NCI-H510A (cell line): ENCODE measurements at regions not wholly inside any gene's neighbourhood (a gene's known extent, or its start where the extent isn't known, plus 50 kb on each side); places are given as distances from the start of the nearest gene placed in this dataset.
"Not testable (repeated sequence)": the region's sequence is repeated elsewhere in the genome, so short reads cannot be mapped to it uniquely, and the experiment has no call there.

Experiments used
- DNase-seq: peaks from one replicate; lab custom pipeline; 2025; lab: John Stamatoyannopoulos, UW

DNA sequence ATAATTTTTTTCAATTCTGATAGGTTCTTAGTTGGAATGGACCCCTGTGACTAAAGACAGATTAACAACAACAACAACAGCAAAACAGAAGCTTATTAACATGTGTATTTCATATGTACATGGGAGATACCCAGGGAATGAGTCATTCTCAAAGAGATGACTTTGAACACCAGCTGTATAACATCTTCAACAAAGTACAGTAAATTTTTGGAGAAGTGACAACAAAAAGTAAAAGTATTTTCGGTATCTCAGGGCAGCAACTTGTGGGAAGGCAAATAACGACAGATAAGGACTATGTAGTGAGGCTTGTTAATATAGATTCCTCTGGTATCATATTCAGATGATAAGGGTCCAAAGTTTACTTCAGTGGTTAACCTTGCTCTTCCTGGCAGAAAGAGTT, 573.4 kb upstream of the RAG2 start:
- DNase-seq, result no peak

GRCh38 chr11:37170311-37170710, 572.3 kb upstream of the RAG2 start:
- no peak for DNase-seq

- not testable (repeated sequence) for DNase-seq
These were observed 547.4 kb upstream of the RAG2 start for GRCh38 chr11:37145434-37145833.

GRCh38 chr11:37142591-37142990, 544.6 kb upstream of the RAG2 start:
- DNase-seq, result no peak

DNA sequence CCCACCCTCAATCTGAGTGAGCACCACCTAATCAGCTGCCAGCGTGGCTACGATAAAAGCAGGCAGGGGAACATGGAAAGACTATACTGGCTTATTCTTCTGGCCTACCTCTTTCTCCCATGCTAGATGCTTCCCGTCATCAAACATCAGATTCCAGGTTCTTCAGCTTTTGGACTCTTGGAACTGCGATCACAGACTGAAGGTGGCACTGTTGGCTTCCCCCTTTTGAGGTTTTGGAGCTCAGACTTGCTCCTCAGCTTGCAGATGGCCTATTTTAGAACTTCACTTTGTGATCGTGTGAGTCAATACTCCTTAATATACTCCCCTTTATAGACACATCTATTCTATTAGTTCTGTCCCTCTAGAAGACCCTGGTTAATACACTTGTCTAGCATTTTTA, 543.7 kb upstream of the RAG2 start:
- DNase-seq, result no peak

GRCh38 chr11:37135606-37136005, 537.6 kb upstream of the RAG2 start:
- DNase-seq, result not testable (repeated sequence)

DNA sequence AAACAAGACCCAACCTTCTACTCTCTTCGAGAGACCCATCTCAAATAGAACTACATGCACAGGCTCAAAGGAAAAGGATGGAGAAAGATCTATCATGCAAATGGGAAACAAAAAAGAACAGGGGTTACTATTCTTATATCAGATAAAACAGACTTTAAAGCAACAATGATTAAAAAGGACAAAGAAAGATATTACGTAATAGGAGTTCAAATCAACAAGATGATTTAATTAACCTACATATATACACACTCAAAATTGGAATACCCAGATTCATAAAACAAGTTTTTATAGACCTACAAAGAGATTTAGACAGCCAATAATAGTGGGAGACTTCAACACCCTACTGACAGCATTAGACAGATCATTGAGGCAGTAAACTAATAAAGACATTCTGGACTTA, 536.6 kb upstream of the RAG2 start:
- DNase-seq, result no peak

DNA sequence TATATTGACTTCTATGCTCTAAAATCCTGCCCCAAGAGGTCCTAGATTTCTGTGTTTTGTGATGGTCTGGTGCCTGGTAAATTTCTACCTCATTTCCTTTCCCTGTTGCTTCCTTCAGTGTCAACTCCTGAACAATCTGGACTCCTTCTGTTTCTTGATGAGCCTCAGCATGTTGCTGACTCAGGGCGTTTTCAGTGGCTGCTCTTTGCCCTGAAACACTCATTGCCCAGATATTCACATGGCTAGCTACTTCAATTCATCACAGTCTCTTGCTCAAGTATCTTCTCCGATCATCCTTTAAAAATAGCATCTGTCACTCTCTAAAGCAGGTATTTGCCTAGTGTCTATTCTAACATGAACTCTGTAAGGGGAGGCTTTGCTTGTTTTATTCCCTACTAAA, 526.3 kb upstream of the RAG2 start:
- no peak for DNase-seq

GRCh38 chr11:37115963-37116362, 517.9 kb upstream of the RAG2 start:
- no peak for DNase-seq

DNA sequence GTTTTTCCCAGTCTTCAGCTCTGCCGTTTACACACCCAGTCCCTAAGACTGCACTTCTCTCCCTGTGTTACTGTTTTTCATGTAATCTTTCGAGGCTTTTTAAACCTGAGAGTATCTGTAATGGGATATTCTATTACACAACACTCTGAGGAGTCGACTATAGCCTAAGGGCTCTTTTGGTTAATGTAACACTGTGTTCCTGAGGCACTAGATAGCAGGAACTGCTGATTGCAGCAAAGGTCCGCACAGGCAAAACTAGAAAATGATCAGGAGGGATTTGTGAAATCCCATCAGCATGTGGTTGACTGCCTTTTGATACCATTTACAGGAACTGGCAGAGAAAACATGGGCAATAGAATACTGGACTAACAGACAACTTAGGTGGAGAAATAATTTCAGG, 512.3 kb upstream of the RAG2 start:
- no peak for DNase-seq

DNA sequence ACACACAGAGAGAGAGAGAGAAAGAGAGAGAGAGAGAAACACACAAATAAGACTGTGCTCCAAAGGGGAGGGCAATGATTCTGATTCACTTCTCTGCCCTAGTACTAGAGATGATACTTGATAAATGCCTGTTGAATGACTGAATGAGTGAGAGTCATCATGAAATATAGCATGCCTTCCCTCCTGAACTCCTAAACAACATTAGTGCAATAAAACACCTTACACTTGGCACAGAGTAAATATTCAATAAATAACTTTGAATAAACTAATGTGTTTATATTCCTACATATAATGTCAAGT, 511.2 kb upstream of the RAG2 start:
- DNase-seq, result no peak

- no peak for DNase-seq
These were observed 510.6 kb upstream of the RAG2 start for GRCh38 chr11:37108436-37109285.

GRCh38 chr11:37107831-37108230, 509.8 kb upstream of the RAG2 start:
- no peak for DNase-seq

DNA sequence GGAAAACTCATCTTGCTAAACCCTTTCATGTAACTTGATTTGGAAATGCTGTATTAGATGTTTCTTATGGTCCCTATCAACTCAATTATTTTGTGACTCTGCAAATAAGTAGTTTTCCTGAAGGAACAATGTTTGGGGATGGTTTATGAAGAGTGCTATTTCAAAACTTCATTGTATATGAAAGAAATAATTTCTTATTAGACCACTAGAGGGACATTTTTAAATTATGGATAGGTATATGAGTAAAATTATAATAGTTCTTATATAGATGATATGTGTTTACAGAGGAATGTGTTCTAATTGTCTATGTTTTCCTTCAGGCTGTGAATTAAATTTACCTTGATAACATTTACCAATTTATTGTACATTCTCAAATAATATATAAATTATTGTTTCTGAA, 509.4 kb upstream of the RAG2 start:
- no peak for DNase-seq

DNA sequence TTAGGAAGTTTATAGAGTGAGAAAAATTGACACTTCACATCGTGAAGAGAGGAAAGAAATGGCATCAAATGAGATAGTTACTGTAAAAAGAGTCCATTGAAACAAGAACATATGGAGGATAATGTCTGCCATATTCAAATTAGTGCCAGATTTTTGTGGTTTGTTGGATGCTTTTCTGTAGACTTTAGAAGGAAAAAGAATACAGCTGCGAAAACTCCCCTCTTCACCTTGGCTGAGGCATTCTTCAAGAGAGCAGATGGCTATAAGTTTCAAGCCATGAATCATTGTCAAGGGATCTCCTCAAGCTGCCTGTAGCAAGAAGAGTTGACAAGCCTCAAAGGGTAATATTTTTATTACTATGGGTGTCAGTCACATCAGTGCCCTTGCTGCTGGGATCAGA, 507.4 kb upstream of the RAG2 start:
- DNase-seq, result no peak

- no peak for DNase-seq
These were observed 506.3 kb upstream of the RAG2 start for GRCh38 chr11:37104380-37104779.

DNA sequence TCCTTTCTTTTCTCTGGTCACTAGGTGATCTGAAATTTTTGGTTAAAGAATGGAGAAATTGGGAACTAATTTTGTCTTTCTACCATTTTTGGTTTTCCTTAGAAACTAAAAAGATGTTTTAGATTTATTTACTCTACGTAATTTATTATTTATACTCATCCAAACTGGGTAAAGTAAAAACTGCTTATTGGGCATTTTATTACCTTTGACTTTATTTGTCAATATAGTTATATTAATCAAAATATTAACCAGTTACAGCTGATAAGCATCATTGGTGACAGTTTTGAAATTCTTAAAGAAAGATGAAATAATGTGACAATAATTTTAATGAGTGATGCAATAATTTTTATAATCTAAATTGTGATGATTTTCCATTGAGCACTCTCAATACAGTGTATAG, 502.0 kb upstream of the RAG2 start:
- DNase-seq, result no peak

GRCh38 chr11:37092487-37092886, 494.5 kb upstream of the RAG2 start:
- DNase-seq, result no peak

- DNase-seq, result no peak
These were observed 491.4 kb upstream of the RAG2 start for GRCh38 chr11:37089439-37089838.

DNA sequence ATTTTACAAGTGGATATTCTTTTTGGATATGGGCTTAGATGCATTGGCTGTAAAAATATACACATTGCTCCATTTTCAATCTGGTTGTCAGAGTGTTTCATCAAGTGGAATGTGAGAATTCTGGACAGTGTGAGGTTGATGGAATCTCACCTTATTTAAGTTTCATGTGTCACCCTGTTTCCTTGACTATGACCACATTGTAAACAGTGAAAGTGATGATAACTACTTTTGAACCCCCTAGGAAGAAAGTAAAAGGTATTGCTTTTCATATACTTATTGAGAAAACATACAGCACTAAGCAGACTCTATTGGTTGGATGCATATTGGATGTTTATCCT, 490.5 kb upstream of the RAG2 start:
- DNase-seq, result no peak

DNA sequence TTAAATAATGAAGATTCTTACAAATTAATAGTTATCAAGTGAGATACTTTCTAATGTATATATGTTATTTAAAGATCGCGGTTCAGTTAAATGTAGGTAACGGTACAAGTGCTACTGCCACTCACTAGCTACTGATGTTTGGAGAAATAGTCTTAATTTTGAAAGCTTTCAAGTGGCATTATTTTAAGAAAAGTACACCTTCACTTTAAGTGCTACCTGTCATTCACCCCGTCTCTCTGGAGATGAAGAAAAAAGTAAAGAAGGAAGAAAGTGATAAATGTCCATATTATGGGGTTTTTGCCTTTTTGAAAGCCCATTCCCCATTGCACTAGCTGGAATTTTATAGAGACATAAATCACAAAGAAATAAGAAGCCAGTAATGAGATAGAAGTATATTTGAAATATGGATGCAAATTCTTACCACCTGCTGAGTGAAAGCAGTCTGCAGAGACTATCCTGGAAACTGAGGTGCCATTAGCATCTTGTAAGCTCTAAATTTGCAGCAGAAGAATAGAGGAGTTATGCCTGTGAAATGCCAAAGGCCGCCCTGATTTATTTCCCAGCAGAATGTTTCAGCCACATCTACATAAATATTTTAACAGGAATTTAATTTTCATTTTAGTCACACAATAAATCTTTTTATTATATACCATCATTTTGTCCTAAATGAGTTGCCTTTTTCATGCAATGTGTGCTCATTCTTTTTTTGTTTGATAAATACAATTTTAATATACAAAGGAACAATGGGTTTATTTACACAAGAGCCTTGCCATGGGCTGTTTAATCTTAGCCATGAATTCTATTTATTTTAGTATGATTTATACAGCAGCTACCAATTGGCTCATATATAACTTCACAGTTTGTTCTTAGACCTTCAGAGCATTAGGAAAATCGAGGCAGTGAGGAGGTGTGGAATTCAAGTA, 489.9 kb upstream of the RAG2 start:
- no peak for DNase-seq

DNA sequence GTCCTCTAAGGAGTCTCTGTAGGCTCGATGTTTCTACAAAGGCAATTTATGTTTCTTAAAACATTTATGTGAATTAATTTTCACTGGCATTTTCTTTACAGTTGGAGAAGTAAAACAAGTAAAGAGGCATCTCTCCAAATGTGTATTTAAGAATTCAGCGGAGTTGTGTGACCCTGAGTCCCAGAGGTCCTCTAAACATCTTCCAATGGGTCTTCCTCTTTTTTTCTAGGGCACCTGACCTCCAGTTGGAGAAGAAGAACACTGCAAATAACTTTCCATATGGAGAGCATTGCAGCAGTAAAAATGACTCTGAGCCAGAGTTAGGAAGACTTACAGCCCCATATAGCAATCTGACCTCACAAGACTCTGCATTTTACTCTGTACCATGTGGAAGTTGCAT, 480.5 kb upstream of the RAG2 start:
- DNase-seq, result no peak

- DNase-seq, result no peak
These were observed 478.8 kb upstream of the RAG2 start for GRCh38 chr11:37076866-37077265.
